ENCODE measurements at regions not wholly inside any gene's neighbourhood (a gene's known extent, or its start where the extent isn't known, plus 50 kb on each side); places are given as distances from the start of the nearest gene placed in this dataset.

GRCh38 chr16:74232806-74233465 is 63.7 kb upstream of the PSMD7 start:
- no peak for DNase-seq (ENCODE audit: low read depth)

GRCh38 chr16:74230126-74230525 is 66.5 kb upstream of the PSMD7 start:
- DNase-seq (ENCODE audit: low read depth) = no peak

- no peak for DNase-seq (ENCODE audit: low read depth)
Measured at GRCh38 chr16:74226338-74226954, 70.2 kb upstream of the PSMD7 start.

GRCh38 chr16:74224828-74225612 is 71.6 kb upstream of the PSMD7 start:
- no peak for DNase-seq (ENCODE audit: low read depth)

- DNase-seq (ENCODE audit: low read depth) = no peak
Measured at GRCh38 chr16:74221828-74222227, 74.8 kb upstream of the PSMD7 start.

GRCh38 chr16:74219706-74220105 is 76.9 kb upstream of the PSMD7 start:
- no peak for DNase-seq (ENCODE audit: low read depth)

GRCh38 chr16:74218871-74219270 is 77.7 kb upstream of the PSMD7 start:
- no peak for DNase-seq (ENCODE audit: low read depth)

- DNase-seq (ENCODE audit: low read depth) = no peak
Measured at GRCh38 chr16:74216319-74216718, 80.3 kb upstream of the PSMD7 start.

- no peak for DNase-seq (ENCODE audit: low read depth)
Measured at GRCh38 chr16:74215249-74215648, 81.4 kb upstream of the PSMD7 start.

- DNase-seq (ENCODE audit: low read depth) = no peak
Measured at GRCh38 chr16:74213372-74213771, 83.2 kb upstream of the PSMD7 start.

GRCh38 chr16:74210245-74210644 is 86.4 kb upstream of the PSMD7 start:
- no peak for DNase-seq (ENCODE audit: low read depth)

GRCh38 chr16:74202009-74202408 is 94.6 kb upstream of the PSMD7 start:
- DNase-seq (ENCODE audit: low read depth) = no peak

- no peak for DNase-seq (ENCODE audit: low read depth)
Measured at GRCh38 chr16:74201576-74201975, 95.0 kb upstream of the PSMD7 start.

- DNase-seq (ENCODE audit: low read depth) = no peak
Measured at GRCh38 chr16:74200921-74201320, 95.7 kb upstream of the PSMD7 start.

GRCh38 chr16:74199842-74200124 is 96.8 kb upstream of the PSMD7 start:
- no peak for DNase-seq (ENCODE audit: low read depth)

GRCh38 chr16:74199066-74199841 is 97.4 kb upstream of the PSMD7 start:
- DNase-seq (ENCODE audit: low read depth) = no peak

- no peak for DNase-seq (ENCODE audit: low read depth)
Measured at GRCh38 chr16:74192281-74192797, 104.3 kb upstream of the PSMD7 start.

GRCh38 chr16:74190292-74190691 is 106.3 kb upstream of the PSMD7 start:
- no peak for DNase-seq (ENCODE audit: low read depth)

- DNase-seq (ENCODE audit: low read depth) = no peak
Measured at GRCh38 chr16:74188856-74189255, 107.8 kb upstream of the PSMD7 start.

- DNase-seq (ENCODE audit: low read depth) = no peak
Measured at GRCh38 chr16:74186561-74186971, 110.0 kb upstream of the PSMD7 start.

- DNase-seq (ENCODE audit: low read depth) = no peak
Measured at GRCh38 chr16:74184839-74185238, 111.8 kb upstream of the PSMD7 start.

- DNase-seq (ENCODE audit: low read depth) = no peak
Measured at GRCh38 chr16:74183601-74184360, 112.8 kb upstream of the PSMD7 start.

Measured in stimulated activated CD8-positive, alpha-beta memory T cell treated with anti-CD3 and anti-CD28 coated beads, Interleukin-15, amount 100 ng/mL, for 1 hour (primary cell).